Activated CD4-positive, alpha-beta T cell treated with anti-CD3 and anti-CD28 coated beads for 36 hours (primary cell): ENCODE measurements at regions not wholly inside any gene's neighbourhood (a gene's known extent, or its start where the extent isn't known, plus 50 kb on each side); places are given as distances from the start of the nearest gene placed in this dataset.

Experiments
- ATAC-seq: fragments of 200-7000 bp; cut with Tn5 transposase; one replicate; pipeline ENCODE4 v1.10.0; 2021; ENCODE audit warnings: mild to moderate bottlenecking, moderate library complexity
- CTCF ChIA-PET: fragments of 350-600 bp; sonication (Branson Sonifier 250); formaldehyde crosslinking; loops from one replicate; lab custom pipeline; 2021; ENCODE audit warnings: antibody characterized with exemption; lab: Charles Lee
- POLR2A ChIA-PET: fragments of 350-600 bp; sonication (Branson Sonifier 250); formaldehyde crosslinking; loops from one replicate; lab custom pipeline; 2021; ENCODE audit warnings: antibody characterized with exemption, inconsistent platforms; lab: Charles Lee
- DNase-seq: peaks from one replicate; pipeline ENCODE4 v3.0.0-alpha.2; 2020
- H3K27ac Mint-ChIP-seq: one replicate; pipeline ENCODE4 v1.8.0; 2021; ENCODE audit warnings: mixed read lengths
- H3K27me3 Mint-ChIP-seq: one replicate; pipeline ENCODE4 v1.8.0; 2021; ENCODE audit warnings: mixed read lengths
- H3K36me3 Mint-ChIP-seq: one replicate; pipeline ENCODE4 v1.8.0; 2021; ENCODE audit warnings: low read depth, mixed read lengths
- H3K4me1 Mint-ChIP-seq: one replicate; pipeline ENCODE4 v1.8.0; 2021; ENCODE audit warnings: mixed read lengths
- H3K4me3 Mint-ChIP-seq: one replicate; pipeline ENCODE4 v1.8.0; 2021; ENCODE audit warnings: mild to moderate bottlenecking, moderate library complexity, mixed read lengths
- H3K9me3 Mint-ChIP-seq: one replicate; pipeline ENCODE4 v1.8.0; 2021; ENCODE audit warnings: low read depth, mixed read lengths
- intact Hi-C, 2 experiments: fragments of 100-400 bp; cut with DNase I in 1 of 2; cut with micrococcal nuclease in 1 of 2; formaldehyde crosslinking; loops; one replicate each; pipeline versions ENCODE4 v1.14.2 to v1.15.1; 2022 to 2024; cut with DNase I, micrococcal nuclease

DNA sequence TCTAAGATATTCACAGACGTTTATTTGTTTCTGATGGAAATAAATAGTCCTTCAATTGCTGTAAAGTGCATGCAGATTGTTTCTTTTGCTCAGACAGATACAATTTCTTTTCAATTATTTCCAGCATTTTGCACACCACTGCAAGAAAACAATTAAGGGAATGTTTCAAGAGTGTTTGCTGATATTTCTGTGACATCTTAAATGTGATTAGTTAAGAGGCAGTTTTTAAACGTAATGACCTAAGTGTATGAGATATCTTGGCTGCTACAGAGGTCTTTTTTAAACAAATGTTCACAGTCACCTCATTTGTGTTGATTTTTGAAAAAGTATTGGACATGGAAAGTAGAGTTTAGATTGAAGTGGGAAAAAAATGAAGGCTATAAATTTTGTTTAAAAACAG is 262.3 kb upstream of the BRINP3 start:
- H3K4me1 Mint-ChIP-seq = no peaks in the 10 kb centered on the region
- DNase-seq = no peak
- intact Hi-C loops = no loop called here
- H3K36me3 Mint-ChIP-seq = no peaks in the 10 kb centered on the region
- no peak for ATAC-seq
- no peak overlapping the region for H3K4me3 Mint-ChIP-seq
- POLR2A ChIA-PET = no interaction called here
- CTCF ChIA-PET = no interaction called here
- H3K9me3 Mint-ChIP-seq = peaks cover 5% of the 10 kb centered on the region
- no peak overlapping the region for H3K27ac Mint-ChIP-seq
- no peaks in the 10 kb centered on the region for H3K27me3 Mint-ChIP-seq

DNA sequence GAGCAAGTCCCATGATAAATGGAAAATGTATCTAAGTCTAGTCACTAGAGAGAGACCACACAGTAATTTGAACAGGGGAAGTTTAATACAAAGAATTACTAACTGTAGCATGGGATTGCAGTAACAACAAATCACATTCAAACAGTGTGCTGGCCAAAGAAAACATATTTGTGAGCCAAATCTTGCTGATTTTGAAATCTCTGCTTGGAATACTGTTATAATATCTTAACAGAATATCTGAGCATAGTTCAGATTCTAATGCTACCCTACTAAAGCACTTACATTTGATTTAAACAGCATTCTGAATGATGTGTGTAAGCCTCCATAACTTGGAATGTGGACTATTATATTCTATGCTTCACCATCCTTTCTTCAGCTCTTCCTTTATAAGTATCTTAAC is 270.0 kb upstream of the BRINP3 start:
- POLR2A ChIA-PET = no interaction called here
- no peaks in the 10 kb centered on the region for H3K36me3 Mint-ChIP-seq
- H3K4me3 Mint-ChIP-seq = no peak overlapping the region
- DNase-seq (no peak), ATAC-seq (no peak)
- no peaks in the 10 kb centered on the region for H3K4me1 Mint-ChIP-seq
- no peaks in the 10 kb centered on the region for H3K27me3 Mint-ChIP-seq
- CTCF ChIA-PET = no interaction called here
- no peak overlapping the region for H3K27ac Mint-ChIP-seq
- peaks cover 7% of the 10 kb centered on the region for H3K9me3 Mint-ChIP-seq
- intact Hi-C loops = no loop called here

DNA sequence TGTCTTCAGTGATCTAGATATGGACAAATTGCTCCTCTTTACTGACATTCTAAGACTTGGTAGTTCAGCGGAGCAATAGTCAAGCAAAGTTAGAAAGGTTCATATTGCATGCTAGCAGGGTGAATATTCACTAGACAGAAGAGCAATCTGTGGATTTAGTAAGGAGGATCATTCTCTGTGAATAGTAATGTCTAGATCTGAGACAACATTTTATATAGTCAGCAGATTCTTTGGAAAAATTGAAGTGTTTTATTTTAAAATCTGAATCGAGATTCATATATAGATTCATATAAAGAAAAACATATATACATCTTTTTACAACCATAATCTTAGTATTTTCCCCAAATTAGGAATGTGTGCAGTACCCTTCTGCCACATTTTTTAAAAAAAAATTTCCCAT is 274.5 kb upstream of the BRINP3 start:
- intact Hi-C loops = no loop called here
- Mint-ChIP-seq H3K27me3 (no peaks in the 10 kb centered on the region), H3K4me1 (no peaks in the 10 kb centered on the region), H3K9me3 (peaks cover 2% of the 10 kb centered on the region), H3K4me3 (no peak overlapping the region), H3K36me3 (no peaks in the 10 kb centered on the region), H3K27ac (no peak overlapping the region)
- ChIA-PET POLR2A (no interaction called here), CTCF (no interaction called here)
- ATAC-seq (no peak), DNase-seq (no peak)

DNA sequence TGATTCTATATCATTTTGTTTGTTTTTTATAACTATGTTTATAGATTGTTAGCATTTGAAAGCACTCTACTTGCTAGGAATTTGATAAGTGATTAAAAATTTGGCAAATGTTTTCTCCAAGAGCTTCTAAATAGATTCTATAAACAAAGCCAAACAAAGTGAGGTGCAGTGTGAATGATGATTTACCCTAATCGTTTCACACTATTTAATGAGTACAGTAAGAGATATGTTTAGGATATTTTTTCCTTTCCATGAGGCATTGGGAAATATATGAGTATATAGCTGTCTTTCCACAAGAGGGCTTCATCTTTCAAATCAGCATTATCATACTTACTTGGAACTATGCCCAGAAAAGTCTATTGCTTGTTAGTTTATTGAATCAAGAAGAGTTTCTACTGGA is 277.0 kb upstream of the BRINP3 start:
- intact Hi-C loops = no loop called here
- no peak overlapping the region for H3K4me3 Mint-ChIP-seq
- no peak for DNase-seq
- CTCF ChIA-PET = no interaction called here
- H3K27ac Mint-ChIP-seq = no peak overlapping the region
- H3K4me1 Mint-ChIP-seq = no peaks in the 10 kb centered on the region
- no peaks in the 10 kb centered on the region for H3K27me3 Mint-ChIP-seq
- POLR2A ChIA-PET = no interaction called here
- ATAC-seq = no peak
- peaks cover 2% of the 10 kb centered on the region for H3K9me3 Mint-ChIP-seq
- H3K36me3 Mint-ChIP-seq = no peaks in the 10 kb centered on the region

DNA sequence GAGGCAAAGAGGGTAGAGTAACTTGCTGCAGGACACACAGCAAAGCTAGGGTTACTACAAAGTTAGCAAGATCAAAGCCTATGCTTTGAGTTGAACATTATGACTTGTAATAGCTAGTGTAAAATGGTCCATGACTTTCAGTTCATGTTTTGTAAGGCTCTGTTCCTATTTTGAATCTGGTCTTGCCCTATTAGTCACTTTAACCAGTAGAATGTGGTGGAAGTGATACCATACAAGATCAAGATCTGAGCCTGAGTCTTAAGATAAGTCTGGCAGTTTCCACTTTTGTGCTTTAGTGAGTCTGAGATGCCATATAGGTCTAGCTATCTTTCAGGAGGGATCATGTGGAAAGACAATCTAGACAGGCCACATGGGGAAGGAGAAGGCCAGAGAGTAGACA is 282.1 kb upstream of the BRINP3 start:
- ChIA-PET POLR2A (no interaction called here), CTCF (no interaction called here)
- Mint-ChIP-seq H3K27ac (no peak overlapping the region), H3K9me3 (peaks cover 3% of the 10 kb centered on the region), H3K4me3 (no peak overlapping the region), H3K36me3 (no peaks in the 10 kb centered on the region), H3K4me1 (no peaks in the 10 kb centered on the region), H3K27me3 (no peaks in the 10 kb centered on the region)
- DNase-seq = no peak
- intact Hi-C loops = no loop called here
- ATAC-seq = no peak

DNA sequence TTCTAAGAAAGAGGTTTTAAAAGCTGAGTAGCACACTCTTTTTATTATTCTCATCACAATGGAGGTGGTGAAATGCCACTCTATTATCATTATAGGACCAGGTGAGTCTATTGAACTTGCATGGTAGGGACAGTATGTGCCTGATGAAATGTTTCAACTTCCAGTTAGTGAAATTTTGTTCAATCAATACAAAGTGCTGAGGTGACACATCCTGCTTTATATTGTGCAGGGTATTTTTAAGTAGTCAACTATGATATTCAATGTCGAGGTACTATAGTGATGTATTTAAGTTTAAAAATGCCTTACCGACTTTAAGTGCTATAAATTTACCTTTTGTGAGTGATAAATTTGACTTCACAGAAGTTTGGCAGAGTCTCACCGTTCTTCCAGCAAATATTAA is 284.7 kb upstream of the BRINP3 start:
- no peak for DNase-seq
- no peak for ATAC-seq
- ChIA-PET CTCF (no interaction called here), POLR2A (no interaction called here)
- Mint-ChIP-seq H3K27me3 (no peaks in the 10 kb centered on the region), H3K4me1 (no peaks in the 10 kb centered on the region), H3K9me3 (peaks cover 4% of the 10 kb centered on the region), H3K4me3 (no peak overlapping the region), H3K27ac (no peak overlapping the region), H3K36me3 (no peaks in the 10 kb centered on the region)
- intact Hi-C loops = no loop called here

DNA sequence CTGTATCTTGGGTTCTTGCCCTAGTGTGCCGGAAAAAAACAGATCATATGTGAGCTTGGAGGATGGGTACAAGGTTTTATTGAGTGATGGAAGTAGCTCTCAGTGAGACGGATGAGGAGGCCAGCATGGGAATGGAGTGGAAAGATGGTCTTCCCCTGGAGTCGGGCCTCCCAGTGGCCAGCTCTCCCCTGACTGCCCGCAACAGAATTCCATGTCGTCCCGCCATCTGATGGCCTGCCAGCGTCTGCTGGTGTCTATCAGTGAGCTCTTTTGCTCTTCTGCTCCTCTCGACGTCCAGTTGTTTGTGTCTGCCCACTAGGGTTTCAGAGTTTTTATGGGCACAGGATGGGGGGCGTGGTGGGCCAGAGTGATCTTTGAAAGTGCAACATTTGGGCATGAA is 315.2 kb upstream of the BRINP3 start:
- Mint-ChIP-seq H3K4me3 (no peak overlapping the region), H3K27me3 (no peaks in the 10 kb centered on the region), H3K27ac (no peak overlapping the region), H3K36me3 (no peaks in the 10 kb centered on the region), H3K4me1 (no peaks in the 10 kb centered on the region), H3K9me3 (peaks cover 14% of the 10 kb centered on the region)
- intact Hi-C loops = no loop called here
- ATAC-seq = no peak
- POLR2A ChIA-PET = no interaction called here
- no peak for DNase-seq
- CTCF ChIA-PET = no interaction called here

DNA sequence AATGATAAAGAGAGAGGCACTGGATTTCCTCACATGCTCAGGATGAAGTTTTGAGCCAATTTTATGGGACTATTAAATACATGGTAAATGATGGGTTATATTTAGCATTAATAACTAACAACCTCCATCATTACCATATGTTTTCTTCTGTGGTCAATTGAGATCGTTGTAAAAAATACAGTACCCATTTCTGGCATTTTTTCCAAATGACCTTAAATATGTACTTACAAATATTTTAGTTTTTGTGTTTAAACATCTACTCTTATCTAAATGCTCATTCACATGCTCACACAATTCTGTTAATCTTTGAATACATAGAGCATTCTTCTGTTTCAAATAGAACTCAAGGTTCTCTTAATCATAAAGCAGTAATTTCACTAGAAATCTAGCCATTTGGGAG is 330.0 kb upstream of the BRINP3 start:
- no peaks in the 10 kb centered on the region for H3K4me1 Mint-ChIP-seq
- POLR2A ChIA-PET = no interaction called here
- CTCF ChIA-PET = no interaction called here
- H3K36me3 Mint-ChIP-seq = no peaks in the 10 kb centered on the region
- ATAC-seq (no peak), DNase-seq (no peak)
- no peaks in the 10 kb centered on the region for H3K27me3 Mint-ChIP-seq
- H3K9me3 Mint-ChIP-seq = peaks cover 15% of the 10 kb centered on the region
- intact Hi-C loops = no loop called here
- no peak overlapping the region for H3K27ac Mint-ChIP-seq
- H3K4me3 Mint-ChIP-seq = no peak overlapping the region

DNA sequence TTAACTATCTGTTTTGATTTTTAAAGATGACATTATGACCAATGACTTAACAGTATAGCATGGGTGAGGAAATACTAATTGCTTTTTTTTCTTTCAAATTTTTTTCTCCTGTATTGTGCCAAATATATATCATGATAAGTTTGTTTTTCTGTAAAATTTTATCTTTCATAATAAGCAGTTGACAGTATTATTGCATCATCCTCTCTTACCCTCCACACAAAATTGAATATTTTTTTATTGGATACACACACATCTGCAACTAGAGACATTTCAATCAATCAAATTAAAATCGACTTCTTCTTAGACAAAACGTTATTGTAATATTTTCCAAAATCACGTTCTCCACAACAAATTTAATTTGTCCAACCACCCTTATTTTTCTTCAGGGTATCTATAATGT is 330.4 kb upstream of the BRINP3 start:
- ChIA-PET POLR2A (no interaction called here), CTCF (no interaction called here)
- Mint-ChIP-seq H3K4me1 (no peaks in the 10 kb centered on the region), H3K36me3 (no peaks in the 10 kb centered on the region), H3K4me3 (no peak overlapping the region), H3K27me3 (no peaks in the 10 kb centered on the region), H3K9me3 (peaks cover 15% of the 10 kb centered on the region), H3K27ac (no peak overlapping the region)
- DNase-seq = no peak
- ATAC-seq = no peak
- intact Hi-C loops = no loop called here

DNA sequence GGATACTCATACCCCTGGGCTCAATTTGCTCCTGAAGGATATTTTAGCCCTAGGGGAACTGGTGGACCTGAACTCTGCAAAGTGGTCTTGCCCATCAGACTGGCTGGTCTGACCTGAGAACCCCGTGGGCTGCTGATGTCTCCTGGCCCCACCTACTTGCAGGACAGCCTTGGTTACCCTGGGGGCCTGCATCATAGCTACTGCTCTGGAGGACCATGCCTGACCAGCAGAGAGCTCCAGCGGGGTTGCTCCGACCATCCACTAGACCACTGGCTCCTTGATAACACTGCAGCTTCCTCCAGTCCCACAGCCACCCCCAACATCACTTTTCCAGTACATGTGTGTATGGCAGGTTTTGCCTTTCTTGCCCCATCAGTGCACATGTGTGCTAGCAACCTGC is 331.6 kb upstream of the BRINP3 start:
- Mint-ChIP-seq H3K9me3 (peaks cover 18% of the 10 kb centered on the region), H3K27me3 (no peaks in the 10 kb centered on the region), H3K4me3 (no peak overlapping the region), H3K27ac (no peak overlapping the region), H3K36me3 (no peaks in the 10 kb centered on the region), H3K4me1 (no peaks in the 10 kb centered on the region)
- ChIA-PET CTCF (no interaction called here), POLR2A (no interaction called here)
- DNase-seq (no peak), ATAC-seq (no peak)
- intact Hi-C loops = no loop called here

DNA sequence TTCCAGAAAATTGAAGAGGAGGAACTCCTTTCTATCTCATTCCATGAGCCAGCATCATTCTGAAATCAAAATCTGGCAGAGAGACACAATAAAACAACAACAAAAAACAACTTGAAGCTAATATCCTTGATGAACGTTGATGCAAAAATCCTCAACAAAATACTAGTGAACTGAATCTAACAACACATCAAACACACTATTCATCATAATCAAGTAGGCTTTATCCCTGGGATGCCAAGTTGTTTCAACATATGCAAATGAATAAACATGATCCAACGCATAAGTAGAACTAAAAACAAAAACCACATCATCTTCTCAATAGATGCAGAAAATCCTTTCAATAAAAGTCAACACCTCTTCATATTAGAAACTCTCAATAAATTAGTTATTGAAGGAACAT is 335.3 kb upstream of the BRINP3 start:
- Mint-ChIP-seq H3K4me3 (no peak overlapping the region), H3K36me3 (no peaks in the 10 kb centered on the region), H3K27ac (no peak overlapping the region), H3K9me3 (peaks cover 22% of the 10 kb centered on the region), H3K27me3 (no peaks in the 10 kb centered on the region), H3K4me1 (no peaks in the 10 kb centered on the region)
- intact Hi-C loops = no loop called here
- DNase-seq (no peak), ATAC-seq (no peak)
- POLR2A ChIA-PET = no interaction called here
- CTCF ChIA-PET = no interaction called here

DNA sequence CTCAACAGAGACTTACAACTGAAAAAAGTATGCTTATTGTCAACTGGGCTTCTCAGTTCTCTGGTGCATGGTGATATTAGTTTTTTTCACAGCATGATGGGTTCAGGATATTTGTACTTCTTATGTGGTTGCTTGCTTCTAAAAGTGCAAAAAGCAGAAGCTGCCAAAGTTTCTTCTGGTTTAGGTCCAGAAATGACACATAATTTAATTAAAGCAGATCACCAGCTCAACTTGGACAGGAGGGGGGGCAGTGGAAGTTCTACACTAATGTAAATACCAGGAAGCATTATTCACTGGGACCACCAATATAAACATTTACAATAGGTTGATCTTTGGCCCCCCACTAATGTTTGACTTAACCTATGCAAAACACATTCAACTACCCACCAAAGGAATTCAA is 354.8 kb upstream of the BRINP3 start:
- DNase-seq (no peak), ATAC-seq (no peak)
- no peak overlapping the region for H3K4me3 Mint-ChIP-seq
- POLR2A ChIA-PET = no interaction called here
- no peaks in the 10 kb centered on the region for H3K36me3 Mint-ChIP-seq
- peaks cover 10% of the 10 kb centered on the region for H3K9me3 Mint-ChIP-seq
- no peak overlapping the region for H3K27ac Mint-ChIP-seq
- H3K4me1 Mint-ChIP-seq = no peaks in the 10 kb centered on the region
- intact Hi-C loops = no loop called here
- no peaks in the 10 kb centered on the region for H3K27me3 Mint-ChIP-seq
- CTCF ChIA-PET = no interaction called here

DNA sequence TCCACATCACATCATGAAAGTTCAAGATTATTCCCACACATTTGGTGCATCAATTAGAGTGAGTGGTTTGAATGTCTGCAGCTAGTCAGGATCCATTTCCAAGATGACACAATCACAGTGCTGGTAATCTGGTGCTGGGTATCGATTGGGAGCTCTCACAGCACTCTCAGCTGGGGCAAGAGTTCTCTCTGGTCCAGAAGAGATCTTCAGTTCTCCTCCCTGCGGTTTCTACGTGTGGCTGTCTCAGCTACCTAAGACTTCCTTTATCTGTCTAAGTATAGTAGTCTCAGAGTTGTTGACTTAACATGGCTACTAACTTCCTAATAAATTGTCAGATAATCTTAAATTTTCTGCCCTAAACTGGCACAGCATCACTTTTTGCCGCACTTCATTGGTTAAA is 358.0 kb upstream of the BRINP3 start:
- H3K36me3 Mint-ChIP-seq = no peaks in the 10 kb centered on the region
- no peak for ATAC-seq
- H3K9me3 Mint-ChIP-seq = peaks cover 8% of the 10 kb centered on the region
- POLR2A ChIA-PET = no interaction called here
- DNase-seq = no peak
- intact Hi-C loops = no loop called here
- H3K27me3 Mint-ChIP-seq = no peaks in the 10 kb centered on the region
- H3K4me3 Mint-ChIP-seq = no peak overlapping the region
- no peaks in the 10 kb centered on the region for H3K4me1 Mint-ChIP-seq
- no peak overlapping the region for H3K27ac Mint-ChIP-seq
- CTCF ChIA-PET = no interaction called here
